GM18505 (cell line): ENCODE measurements at regions not wholly inside any gene's neighbourhood (a gene's known extent, or its start where the extent isn't known, plus 50 kb on each side); places are given as distances from the start of the nearest gene placed in this dataset.
A peak's percentile ranks its signal among the peaks of the same experiment; 100 is the strongest.

ENCODE experiments used
- ATAC-seq: cut with Tn5 transposase; IDR thresholded peaks from one replicate; pipeline ENCODE4 v1.9.1; 2021; ENCODE audit not compliant: unreplicated experiment
- POLR2A ChIP-seq: IDR thresholded peaks from 4 replicates; pipeline ENCODE4 v1.6.1; 2011; ENCODE audit warnings: borderline replicate concordance; ENCODE audit not compliant: insufficient read depth, insufficient read length; ENCODE audit errors: extremely low read depth

- no peak for ATAC-seq
- no peak for TF ChIP-seq POLR2A
These were observed 290.5 kb upstream of the ZSWIM2 start for GRCh38 chr2:187139469-187139868.

GRCh38 chr2:187138265-187138664 is 289.3 kb upstream of the ZSWIM2 start:
- ATAC-seq = peak; percentile 49
- no peak for TF ChIP-seq POLR2A

- no peak for TF ChIP-seq POLR2A
- no peak for ATAC-seq
These were observed 287.7 kb upstream of the ZSWIM2 start for GRCh38 chr2:187136646-187137045.

- no peak for TF ChIP-seq POLR2A
- ATAC-seq = no peak
These were observed 285.3 kb upstream of the ZSWIM2 start for GRCh38 chr2:187134306-187134705.

- no peak for ATAC-seq
- TF ChIP-seq POLR2A = no peak
These were observed 280.9 kb upstream of the ZSWIM2 start for GRCh38 chr2:187129868-187130267.

- ATAC-seq = no peak
These were observed 280.3 kb upstream of the ZSWIM2 start for GRCh38 chr2:187129306-187129705.

GRCh38 chr2:187126247-187127005 is 277.5 kb upstream of the ZSWIM2 start:
- TF ChIP-seq POLR2A = no peak
- ATAC-seq = no peak

More at GRCh38 chr2:187129306-187129705, 280.3 kb upstream of the ZSWIM2 start:
- no peak for TF ChIP-seq POLR2A

GRCh38 chr2:187125318-187125717 is 276.3 kb upstream of the ZSWIM2 start:
- no peak for TF ChIP-seq POLR2A
- no peak for ATAC-seq

- no peak for TF ChIP-seq POLR2A
- ATAC-seq = no peak
These were observed 275.6 kb upstream of the ZSWIM2 start for GRCh38 chr2:187124529-187124928.

- no peak for TF ChIP-seq POLR2A
- no peak for ATAC-seq
These were observed 269.5 kb upstream of the ZSWIM2 start for GRCh38 chr2:187118331-187119099.

- TF ChIP-seq POLR2A = no peak
- no peak for ATAC-seq
These were observed 268.5 kb upstream of the ZSWIM2 start for GRCh38 chr2:187117483-187117882.

- TF ChIP-seq POLR2A = no peak
These were observed 266.7 kb upstream of the ZSWIM2 start for GRCh38 chr2:187115627-187116026.

GRCh38 chr2:187107001-187107400 is 258.0 kb upstream of the ZSWIM2 start:
- ATAC-seq = no peak
- TF ChIP-seq POLR2A = no peak

More at GRCh38 chr2:187115627-187116026, 266.7 kb upstream of the ZSWIM2 start:
- ATAC-seq = no peak

- TF ChIP-seq POLR2A = no peak
- no peak for ATAC-seq
These were observed 256.2 kb upstream of the ZSWIM2 start for GRCh38 chr2:187105218-187105617.
